Adrenal gland (tissue), 5 donors: ENCODE measurements at regions not wholly inside any gene's neighbourhood (a gene's known extent, or its start where the extent isn't known, plus 50 kb on each side); places are given as distances from the start of the nearest gene placed in this dataset.

Experiments
- POLR2A ChIP-seq, 2 donors: fragments of 450-650 bp; IDR thresholded peaks; one replicate each; pipeline ENCODE4 v1.6.1; 2017; ENCODE audit warnings: antibody characterized with exemption in 2 of 2, mild to moderate bottlenecking in 2 of 2, moderate library complexity in 1 of 2
- TF ChIP-seq, protein P1 (sequence below), 6 experiments: fragments of 450-650 bp in 4 of 6; fragments of 200-600 bp in 2 of 6; sonication (generic) in 1 of 6; IDR thresholded peaks; 1 replicate in 5 of 6; 2 replicates in 1 of 6; pipeline versions ENCODE4 v1.5.1 to v1.8.0; 2016 to 2021; ENCODE audit warnings: antibody characterized with exemption in 6 of 6, mild to moderate bottlenecking in 2 of 6, moderate library complexity in 1 of 6
- donor health status: DM: no; HTN: no; CAD: no.

- TF ChIP-seq, protein P1, sequence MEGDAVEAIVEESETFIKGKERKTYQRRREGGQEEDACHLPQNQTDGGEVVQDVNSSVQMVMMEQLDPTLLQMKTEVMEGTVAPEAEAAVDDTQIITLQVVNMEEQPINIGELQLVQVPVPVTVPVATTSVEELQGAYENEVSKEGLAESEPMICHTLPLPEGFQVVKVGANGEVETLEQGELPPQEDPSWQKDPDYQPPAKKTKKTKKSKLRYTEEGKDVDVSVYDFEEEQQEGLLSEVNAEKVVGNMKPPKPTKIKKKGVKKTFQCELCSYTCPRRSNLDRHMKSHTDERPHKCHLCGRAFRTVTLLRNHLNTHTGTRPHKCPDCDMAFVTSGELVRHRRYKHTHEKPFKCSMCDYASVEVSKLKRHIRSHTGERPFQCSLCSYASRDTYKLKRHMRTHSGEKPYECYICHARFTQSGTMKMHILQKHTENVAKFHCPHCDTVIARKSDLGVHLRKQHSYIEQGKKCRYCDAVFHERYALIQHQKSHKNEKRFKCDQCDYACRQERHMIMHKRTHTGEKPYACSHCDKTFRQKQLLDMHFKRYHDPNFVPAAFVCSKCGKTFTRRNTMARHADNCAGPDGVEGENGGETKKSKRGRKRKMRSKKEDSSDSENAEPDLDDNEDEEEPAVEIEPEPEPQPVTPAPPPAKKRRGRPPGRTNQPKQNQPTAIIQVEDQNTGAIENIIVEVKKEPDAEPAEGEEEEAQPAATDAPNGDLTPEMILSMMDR (IDR thresholded peaks at IDR 0.05): no peak
- no peak for TF ChIP-seq POLR2A (IDR thresholded peaks at IDR 0.05)
Observed at GRCh38 chr11:90669094-90669493, 446.2 kb upstream of the CHORDC1 start.
